IPS-18a (cell line): ENCODE measurements at regions not wholly inside any gene's neighbourhood (a gene's known extent, or its start where the extent isn't known, plus 50 kb on each side); places are given as distances from the start of the nearest gene placed in this dataset.
"Not testable (repeated sequence)": the region's sequence is repeated elsewhere in the genome, so short reads cannot be mapped to it uniquely, and the experiment has no call there.

Experiments
- H3K27ac ChIP-seq: one replicate; pipeline ENCODE4 v1.5.1; 2013; ENCODE audit warnings: low read length
- H3K27me3 ChIP-seq: one replicate; pipeline ENCODE4 v1.6.1; 2013; ENCODE audit warnings: mild to moderate bottlenecking, low read length; ENCODE audit not compliant: control insufficient read depth, insufficient read depth
- H3K36me3 ChIP-seq: one replicate; pipeline ENCODE4 v1.6.1; 2013; ENCODE audit warnings: low read depth, low read length; ENCODE audit not compliant: control insufficient read depth
- H3K4me1 ChIP-seq: one replicate; pipeline ENCODE4 v1.6.1; 2013; ENCODE audit warnings: low read depth, low read length; ENCODE audit not compliant: control insufficient read depth
- H3K4me3 ChIP-seq: one replicate; pipeline ENCODE4 v1.5.1; 2013; ENCODE audit warnings: low read length
- H3K9ac ChIP-seq: one replicate; pipeline ENCODE4 v1.6.1; 2013; ENCODE audit warnings: mild to moderate bottlenecking, low read length, moderate library complexity
- H3K9me3 ChIP-seq: one replicate; pipeline ENCODE4 v1.6.1; 2013; ENCODE audit warnings: low read depth, low read length; ENCODE audit not compliant: control insufficient read depth

GRCh38 chr6:73925703-73926102 lies 229.7 kb downstream of the CD109 start:
- H3K4me3 ChIP-seq, H3K36me3 ChIP-seq, H3K27me3 ChIP-seq, H3K27ac ChIP-seq, H3K4me1 ChIP-seq, H3K9me3 ChIP-seq, H3K9ac ChIP-seq: not testable (repeated sequence)

- H3K36me3 ChIP-seq = no peaks in the 10 kb centered on the region
- no peak overlapping the region for H3K9ac ChIP-seq
- no peak overlapping the region for H3K27ac ChIP-seq
- no peaks in the 10 kb centered on the region for H3K4me1 ChIP-seq
- no peaks in the 10 kb centered on the region for H3K27me3 ChIP-seq
- H3K4me3 ChIP-seq = no peak overlapping the region
- H3K9me3 ChIP-seq = no peaks in the 10 kb centered on the region
These were observed 228.0 kb downstream of the CD109 start for GRCh38 chr6:73923905-73924485.

GRCh38 chr6:73903155-73903554 lies 207.2 kb downstream of the CD109 start:
- H3K4me3 ChIP-seq = no peak overlapping the region
- H3K4me1 ChIP-seq = no peaks in the 10 kb centered on the region
- H3K36me3 ChIP-seq = no peaks in the 10 kb centered on the region
- H3K27me3 ChIP-seq = no peaks in the 10 kb centered on the region
- H3K9me3 ChIP-seq = peaks cover 5% of the 10 kb centered on the region
- no peak overlapping the region for H3K27ac ChIP-seq
- H3K9ac ChIP-seq = no peak overlapping the region

- Histone ChIP-seq H3K27ac (no peak overlapping the region), H3K4me1 (no peaks in the 10 kb centered on the region), H3K27me3 (no peaks in the 10 kb centered on the region), H3K9me3 (peaks cover 5% of the 10 kb centered on the region), H3K4me3 (no peak overlapping the region), H3K9ac (no peak overlapping the region), H3K36me3 (no peaks in the 10 kb centered on the region)
These were observed 206.0 kb downstream of the CD109 start for GRCh38 chr6:73901986-73902385.

- Histone ChIP-seq H3K4me3 (no peak overlapping the region), H3K27ac (no peak overlapping the region), H3K36me3 (no peaks in the 10 kb centered on the region), H3K9ac (no peak overlapping the region), H3K27me3 (no peaks in the 10 kb centered on the region), H3K4me1 (no peaks in the 10 kb centered on the region), H3K9me3 (peaks cover 5% of the 10 kb centered on the region)
These were observed 205.3 kb downstream of the CD109 start for GRCh38 chr6:73901311-73901710.

- no peaks in the 10 kb centered on the region for H3K27me3 ChIP-seq
- H3K9me3 ChIP-seq = peaks cover 5% of the 10 kb centered on the region
- no peaks in the 10 kb centered on the region for H3K4me1 ChIP-seq
- no peak overlapping the region for H3K9ac ChIP-seq
- no peak overlapping the region for H3K4me3 ChIP-seq
- no peak overlapping the region for H3K27ac ChIP-seq
- H3K36me3 ChIP-seq = no peaks in the 10 kb centered on the region
These were observed 202.6 kb downstream of the CD109 start for GRCh38 chr6:73898599-73898998.

- Histone ChIP-seq H3K27me3 (no peaks in the 10 kb centered on the region), H3K36me3 (no peaks in the 10 kb centered on the region), H3K9me3 (no peaks in the 10 kb centered on the region), H3K4me3 (no peak overlapping the region), H3K27ac (no peak overlapping the region), H3K9ac (no peak overlapping the region), H3K4me1 (no peaks in the 10 kb centered on the region)
These were observed 197.7 kb downstream of the CD109 start for GRCh38 chr6:73893696-73894095.

GRCh38 chr6:73888050-73888449 lies 192.0 kb downstream of the CD109 start:
- Histone ChIP-seq H3K36me3 (no peaks in the 10 kb centered on the region), H3K27ac (no peak overlapping the region), H3K4me1 (peaks cover 14% of the 10 kb centered on the region), H3K4me3 (no peak overlapping the region), H3K27me3 (no peaks in the 10 kb centered on the region), H3K9ac (no peak overlapping the region), H3K9me3 (no peaks in the 10 kb centered on the region)

- Histone ChIP-seq H3K27ac (no peak overlapping the region), H3K4me3 (no peak overlapping the region), H3K4me1 (peaks cover 14% of the 10 kb centered on the region), H3K36me3 (no peaks in the 10 kb centered on the region), H3K27me3 (no peaks in the 10 kb centered on the region), H3K9ac (no peak overlapping the region), H3K9me3 (no peaks in the 10 kb centered on the region)
These were observed 189.4 kb downstream of the CD109 start for GRCh38 chr6:73885393-73885792.

- Histone ChIP-seq H3K4me1 (peaks cover 14% of the 10 kb centered on the region), H3K9me3 (no peaks in the 10 kb centered on the region), H3K27ac (no peak overlapping the region), H3K36me3 (no peaks in the 10 kb centered on the region), H3K27me3 (no peaks in the 10 kb centered on the region), H3K9ac (no peak overlapping the region), H3K4me3 (no peak overlapping the region)
These were observed 188.5 kb downstream of the CD109 start for GRCh38 chr6:73884540-73884939.

- Histone ChIP-seq H3K4me3 (no peak overlapping the region), H3K36me3 (no peaks in the 10 kb centered on the region), H3K9ac (no peak overlapping the region), H3K9me3 (no peaks in the 10 kb centered on the region), H3K27me3 (no peaks in the 10 kb centered on the region), H3K27ac (no peak overlapping the region), H3K4me1 (no peaks in the 10 kb centered on the region)
These were observed 183.7 kb downstream of the CD109 start for GRCh38 chr6:73879501-73880293.

- no peak overlapping the region for H3K9ac ChIP-seq
- H3K27me3 ChIP-seq = no peaks in the 10 kb centered on the region
- no peaks in the 10 kb centered on the region for H3K4me1 ChIP-seq
These were observed 182.4 kb downstream of the CD109 start for GRCh38 chr6:73878403-73878802.

More at GRCh38 chr6:73878403-73878802, 182.4 kb downstream of the CD109 start:
- Histone ChIP-seq H3K9me3 (no peaks in the 10 kb centered on the region), H3K27ac (no peak overlapping the region), H3K36me3 (no peaks in the 10 kb centered on the region), H3K4me3 (no peak overlapping the region)
